ENCODE measurements at regions not wholly inside any gene's neighbourhood (a gene's known extent, or its start where the extent isn't known, plus 50 kb on each side); places are given as distances from the start of the nearest gene placed in this dataset.

GRCh38 chr10:7506571-7506970, 95.7 kb upstream of the SFMBT2 start:
- TF ChIP-seq, protein P1, sequence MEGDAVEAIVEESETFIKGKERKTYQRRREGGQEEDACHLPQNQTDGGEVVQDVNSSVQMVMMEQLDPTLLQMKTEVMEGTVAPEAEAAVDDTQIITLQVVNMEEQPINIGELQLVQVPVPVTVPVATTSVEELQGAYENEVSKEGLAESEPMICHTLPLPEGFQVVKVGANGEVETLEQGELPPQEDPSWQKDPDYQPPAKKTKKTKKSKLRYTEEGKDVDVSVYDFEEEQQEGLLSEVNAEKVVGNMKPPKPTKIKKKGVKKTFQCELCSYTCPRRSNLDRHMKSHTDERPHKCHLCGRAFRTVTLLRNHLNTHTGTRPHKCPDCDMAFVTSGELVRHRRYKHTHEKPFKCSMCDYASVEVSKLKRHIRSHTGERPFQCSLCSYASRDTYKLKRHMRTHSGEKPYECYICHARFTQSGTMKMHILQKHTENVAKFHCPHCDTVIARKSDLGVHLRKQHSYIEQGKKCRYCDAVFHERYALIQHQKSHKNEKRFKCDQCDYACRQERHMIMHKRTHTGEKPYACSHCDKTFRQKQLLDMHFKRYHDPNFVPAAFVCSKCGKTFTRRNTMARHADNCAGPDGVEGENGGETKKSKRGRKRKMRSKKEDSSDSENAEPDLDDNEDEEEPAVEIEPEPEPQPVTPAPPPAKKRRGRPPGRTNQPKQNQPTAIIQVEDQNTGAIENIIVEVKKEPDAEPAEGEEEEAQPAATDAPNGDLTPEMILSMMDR (IDR thresholded peaks at IDR 0.05; ENCODE audit: low read length): no peak
- TF ChIP-seq EZH2 (IDR thresholded peaks at IDR 0.05; ENCODE audit: borderline replicate concordance, low read length): no peak
